ENCODE measurements at regions not wholly inside any gene's neighbourhood (a gene's known extent, or its start where the extent isn't known, plus 50 kb on each side); places are given as distances from the start of the nearest gene placed in this dataset.

DNA sequence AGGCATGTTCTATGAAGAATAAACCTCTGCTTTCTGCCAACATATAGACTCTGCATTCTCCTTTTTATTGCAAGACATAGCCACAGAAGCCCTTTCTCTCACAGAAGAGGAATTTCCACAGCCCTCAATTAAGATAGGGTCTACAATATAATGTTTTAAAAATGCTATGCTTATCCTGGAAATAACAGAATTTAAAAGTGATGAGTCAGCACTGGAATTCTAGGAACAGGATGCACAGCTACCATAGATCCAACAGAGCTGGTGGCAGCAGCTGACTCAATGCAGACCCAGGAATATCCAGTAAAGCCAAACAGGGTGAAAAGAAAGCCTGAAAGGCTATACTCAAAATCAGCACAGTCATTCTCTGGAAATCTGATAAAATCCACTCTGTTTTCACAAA is 866.9 kb downstream of the TRIB2 start:
- TF ChIP-seq, protein P1, sequence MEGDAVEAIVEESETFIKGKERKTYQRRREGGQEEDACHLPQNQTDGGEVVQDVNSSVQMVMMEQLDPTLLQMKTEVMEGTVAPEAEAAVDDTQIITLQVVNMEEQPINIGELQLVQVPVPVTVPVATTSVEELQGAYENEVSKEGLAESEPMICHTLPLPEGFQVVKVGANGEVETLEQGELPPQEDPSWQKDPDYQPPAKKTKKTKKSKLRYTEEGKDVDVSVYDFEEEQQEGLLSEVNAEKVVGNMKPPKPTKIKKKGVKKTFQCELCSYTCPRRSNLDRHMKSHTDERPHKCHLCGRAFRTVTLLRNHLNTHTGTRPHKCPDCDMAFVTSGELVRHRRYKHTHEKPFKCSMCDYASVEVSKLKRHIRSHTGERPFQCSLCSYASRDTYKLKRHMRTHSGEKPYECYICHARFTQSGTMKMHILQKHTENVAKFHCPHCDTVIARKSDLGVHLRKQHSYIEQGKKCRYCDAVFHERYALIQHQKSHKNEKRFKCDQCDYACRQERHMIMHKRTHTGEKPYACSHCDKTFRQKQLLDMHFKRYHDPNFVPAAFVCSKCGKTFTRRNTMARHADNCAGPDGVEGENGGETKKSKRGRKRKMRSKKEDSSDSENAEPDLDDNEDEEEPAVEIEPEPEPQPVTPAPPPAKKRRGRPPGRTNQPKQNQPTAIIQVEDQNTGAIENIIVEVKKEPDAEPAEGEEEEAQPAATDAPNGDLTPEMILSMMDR (IDR thresholded peaks at IDR 0.05): no peak
- no peak for TF ChIP-seq POLR2A (IDR thresholded peaks at IDR 0.05)

Data from right lobe of liver (tissue), 4 donors.